ENCODE measurements at regions not wholly inside any gene's neighbourhood (a gene's known extent, or its start where the extent isn't known, plus 50 kb on each side); places are given as distances from the start of the nearest gene placed in this dataset.

DNA sequence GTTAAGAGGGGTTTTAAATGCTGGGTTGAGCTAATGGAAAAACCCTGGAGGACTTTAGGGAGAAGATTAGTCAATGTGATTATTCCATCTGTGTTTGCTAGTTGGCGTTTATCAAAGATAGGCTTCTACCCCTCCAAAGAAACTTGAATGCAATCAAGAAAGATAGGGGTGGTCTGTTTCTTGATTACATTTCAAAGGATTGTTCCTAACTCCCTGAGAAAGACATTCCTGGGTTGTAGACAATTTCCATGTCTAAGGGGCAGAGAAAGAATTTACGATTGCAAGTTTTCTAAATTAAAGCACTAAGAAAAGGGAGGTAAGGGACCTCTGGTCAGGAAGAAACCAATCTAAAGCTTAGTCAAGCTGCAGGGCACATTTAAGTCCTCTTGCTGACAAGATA lies 2268.7 kb downstream of the LRRC4C start:
- ChIA-PET CTCF (no interaction called here), POLR2A (no interaction called here)
- DNase-seq (ENCODE audit: extremely low spot score), result no peak
- TF ChIP-seq LEF1 (IDR thresholded peaks at IDR 0.05; ENCODE audit: borderline replicate concordance) (no peak), CTBP1 (IDR thresholded peaks at IDR 0.05; ENCODE audit: borderline replicate concordance) (no peak), FOXA1 (IDR thresholded peaks at IDR 0.05) (no peak), SUZ12 (IDR thresholded peaks at IDR 0.05) (no peak), HDGF (IDR thresholded peaks at IDR 0.05; ENCODE audit: borderline replicate concordance) (no peak), SP1 (IDR thresholded peaks at IDR 0.05) (no peak), L3MBTL2 (conservative IDR thresholded peaks at IDR 0.05) (no peak)
- TF ChIP-seq, protein P1, sequence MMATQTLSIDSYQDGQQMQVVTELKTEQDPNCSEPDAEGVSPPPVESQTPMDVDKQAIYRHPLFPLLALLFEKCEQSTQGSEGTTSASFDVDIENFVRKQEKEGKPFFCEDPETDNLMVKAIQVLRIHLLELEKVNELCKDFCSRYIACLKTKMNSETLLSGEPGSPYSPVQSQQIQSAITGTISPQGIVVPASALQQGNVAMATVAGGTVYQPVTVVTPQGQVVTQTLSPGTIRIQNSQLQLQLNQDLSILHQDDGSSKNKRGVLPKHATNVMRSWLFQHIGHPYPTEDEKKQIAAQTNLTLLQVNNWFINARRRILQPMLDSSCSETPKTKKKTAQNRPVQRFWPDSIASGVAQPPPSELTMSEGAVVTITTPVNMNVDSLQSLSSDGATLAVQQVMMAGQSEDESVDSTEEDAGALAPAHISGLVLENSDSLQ (IDR thresholded peaks at IDR 0.05), result no peak

DNA sequence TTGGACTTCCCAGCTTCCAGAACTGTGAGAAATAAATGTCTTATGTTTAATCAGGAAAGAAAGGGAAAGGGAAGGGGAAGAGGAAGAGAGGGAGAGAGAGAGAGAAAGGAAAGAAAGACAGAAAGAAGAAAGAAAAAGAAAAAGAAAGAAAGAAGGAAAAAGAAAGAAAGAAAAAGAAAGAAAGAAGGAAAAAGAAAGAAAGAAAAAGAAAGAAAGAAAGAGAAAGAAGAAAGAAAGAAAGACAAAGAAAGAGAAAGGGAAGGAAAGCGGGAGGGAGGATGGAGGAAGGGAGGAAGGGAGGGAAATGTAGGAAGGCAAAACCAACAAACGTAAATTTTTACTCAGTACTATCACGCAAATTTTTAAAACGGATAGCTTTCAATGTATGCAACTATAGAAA lies 2281.8 kb downstream of the LRRC4C start:
- ChIA-PET POLR2A (no interaction called here), CTCF (interaction anchor here (0.7 kb wide), 1 partner anchor 255 kb away, joined by 4 read pairs; no protein-coding TSS in a partner anchor)
- TF ChIP-seq FOXK2 (IDR thresholded peaks at IDR 0.05) (no peak), LEF1 (IDR thresholded peaks at IDR 0.05; ENCODE audit: borderline replicate concordance) (no peak), ARNT (IDR thresholded peaks at IDR 0.05) (no peak), TARDBP (IDR thresholded peaks at IDR 0.05) (no peak), L3MBTL2 (conservative IDR thresholded peaks at IDR 0.05) (no peak), ZNF384 (IDR thresholded peaks at IDR 0.05) (no peak), SUZ12 (IDR thresholded peaks at IDR 0.05) (no peak), CTBP1 (IDR thresholded peaks at IDR 0.05; ENCODE audit: borderline replicate concordance) (no peak), NFRKB (IDR thresholded peaks at IDR 0.05) (no peak), ELF4 (IDR thresholded peaks at IDR 0.05) (no peak), FOXA1 (IDR thresholded peaks at IDR 0.05) (no peak), BHLHE40 (IDR thresholded peaks at IDR 0.05; ENCODE audit: borderline replicate concordance) (no peak), HDGF (IDR thresholded peaks at IDR 0.05; ENCODE audit: borderline replicate concordance) (no peak), SP1 (IDR thresholded peaks at IDR 0.05) (no peak), FOXM1 (IDR thresholded peaks at IDR 0.05; ENCODE audit: borderline replicate concordance) (no peak)
- TF ChIP-seq, protein P1 (IDR thresholded peaks at IDR 0.05), result no peak
- DNase-seq (ENCODE audit: extremely low spot score), result no peak

DNA sequence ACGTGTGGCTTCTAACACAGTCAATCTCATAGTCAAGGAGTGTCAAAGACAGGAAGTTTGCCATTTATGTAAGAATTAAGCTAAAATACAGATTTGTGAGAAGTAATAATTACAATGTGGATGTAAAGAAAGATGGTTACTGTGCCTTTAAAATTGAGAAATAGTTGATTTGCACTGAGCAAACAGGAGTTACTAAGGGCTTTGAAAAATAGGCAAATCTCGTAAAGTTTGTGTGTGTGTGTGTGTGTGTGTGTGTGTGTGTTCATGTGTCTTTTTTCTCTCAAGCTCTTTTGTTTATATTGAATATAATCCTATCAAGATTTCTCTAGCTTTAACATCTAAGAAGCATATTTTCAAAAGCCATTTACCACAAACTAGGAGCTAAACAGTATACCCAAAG lies 2284.5 kb downstream of the LRRC4C start:
- no peak for DNase-seq (ENCODE audit: extremely low spot score)
- CTCF ChIA-PET, result interaction anchor here (0.6 kb wide), 1 partner anchor 12 kb away, joined by 3 read pairs; no protein-coding TSS in a partner anchor
- no peak for TF ChIP-seq ELF4 (IDR thresholded peaks at IDR 0.05)
- TF ChIP-seq NFRKB (IDR thresholded peaks at IDR 0.05), result no peak
- TF ChIP-seq ZNF384 (IDR thresholded peaks at IDR 0.05), result no peak
- TF ChIP-seq HDGF (IDR thresholded peaks at IDR 0.05; ENCODE audit: borderline replicate concordance), result no peak
- no peak for TF ChIP-seq FOXM1 (IDR thresholded peaks at IDR 0.05; ENCODE audit: borderline replicate concordance)
- TF ChIP-seq LEF1 (IDR thresholded peaks at IDR 0.05; ENCODE audit: borderline replicate concordance), result no peak
- TF ChIP-seq FOXK2 (IDR thresholded peaks at IDR 0.05), result no peak
- TF ChIP-seq SUZ12 (IDR thresholded peaks at IDR 0.05), result no peak
- no peak for TF ChIP-seq SP1 (IDR thresholded peaks at IDR 0.05)
- no peak for TF ChIP-seq L3MBTL2 (conservative IDR thresholded peaks at IDR 0.05)
- TF ChIP-seq CTBP1 (IDR thresholded peaks at IDR 0.05; ENCODE audit: borderline replicate concordance), result no peak
- TF ChIP-seq BHLHE40 (IDR thresholded peaks at IDR 0.05; ENCODE audit: borderline replicate concordance), result no peak
- POLR2A ChIA-PET, result no interaction called here

DNA sequence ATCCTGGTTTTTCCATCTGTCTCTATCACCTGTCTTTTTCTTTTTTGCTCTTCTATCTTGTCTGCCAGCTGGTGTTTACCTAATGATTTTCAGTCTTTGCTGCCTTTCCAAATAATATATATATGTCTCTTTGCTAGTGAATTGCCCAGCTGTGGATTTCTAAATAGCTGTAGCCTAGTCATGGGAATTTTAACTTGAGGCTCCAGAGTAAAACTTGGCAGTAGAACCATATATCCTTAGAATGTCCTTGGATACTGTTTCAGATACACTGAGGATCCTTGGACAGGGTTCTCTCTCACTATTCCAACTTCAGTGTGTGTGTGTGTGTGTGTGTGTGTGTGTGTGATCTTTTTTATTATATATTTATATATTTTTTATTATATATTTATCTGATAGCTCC lies 2285.3 kb downstream of the LRRC4C start:
- POLR2A ChIA-PET, result no interaction called here
- CTCF ChIA-PET, result no interaction called here
- no peak for DNase-seq (ENCODE audit: extremely low spot score)
- TF ChIP-seq CTBP1 (IDR thresholded peaks at IDR 0.05; ENCODE audit: borderline replicate concordance) (no peak), BHLHE40 (IDR thresholded peaks at IDR 0.05; ENCODE audit: borderline replicate concordance) (no peak), ARNT (IDR thresholded peaks at IDR 0.05) (no peak), SUZ12 (IDR thresholded peaks at IDR 0.05) (no peak), ELF4 (IDR thresholded peaks at IDR 0.05) (no peak), HDGF (IDR thresholded peaks at IDR 0.05; ENCODE audit: borderline replicate concordance) (no peak), TARDBP (IDR thresholded peaks at IDR 0.05) (no peak), ZNF384 (IDR thresholded peaks at IDR 0.05) (no peak), FOXA1 (IDR thresholded peaks at IDR 0.05) (no peak), L3MBTL2 (conservative IDR thresholded peaks at IDR 0.05) (no peak), SP1 (IDR thresholded peaks at IDR 0.05) (no peak), FOXK2 (IDR thresholded peaks at IDR 0.05) (no peak), NFRKB (IDR thresholded peaks at IDR 0.05) (no peak), FOXM1 (IDR thresholded peaks at IDR 0.05; ENCODE audit: borderline replicate concordance) (no peak), LEF1 (IDR thresholded peaks at IDR 0.05; ENCODE audit: borderline replicate concordance) (no peak)
- TF ChIP-seq, protein P1 (IDR thresholded peaks at IDR 0.05), result no peak

DNA sequence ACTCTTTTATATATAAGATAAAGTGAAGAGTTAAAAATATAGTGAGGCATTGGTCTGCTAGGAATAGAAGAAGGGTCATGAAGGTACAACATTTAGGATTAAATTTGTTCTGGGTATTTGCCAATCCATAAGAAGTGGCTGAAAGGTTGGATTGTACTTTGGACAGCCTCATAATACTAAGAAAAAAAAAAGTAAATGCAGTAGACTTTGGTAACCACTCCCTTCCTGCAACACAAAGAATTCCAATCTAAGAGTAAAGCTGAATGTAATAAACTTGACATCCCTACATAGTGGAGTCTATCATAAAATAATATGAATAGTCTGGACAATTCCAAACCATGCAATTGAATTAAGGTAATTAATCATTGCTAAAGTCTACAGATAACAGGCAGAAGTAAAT lies 2294.4 kb downstream of the LRRC4C start:
- TF ChIP-seq, protein P1 (IDR thresholded peaks at IDR 0.05), result no peak
- TF ChIP-seq SUZ12 (IDR thresholded peaks at IDR 0.05), result no peak
- TF ChIP-seq FOXM1 (IDR thresholded peaks at IDR 0.05; ENCODE audit: borderline replicate concordance), result no peak
- no peak for TF ChIP-seq ZNF384 (IDR thresholded peaks at IDR 0.05)
- TF ChIP-seq HDGF (IDR thresholded peaks at IDR 0.05; ENCODE audit: borderline replicate concordance), result no peak
- ChIA-PET POLR2A (no interaction called here), CTCF (no interaction called here)
- DNase-seq (ENCODE audit: extremely low spot score), result no peak

DNA sequence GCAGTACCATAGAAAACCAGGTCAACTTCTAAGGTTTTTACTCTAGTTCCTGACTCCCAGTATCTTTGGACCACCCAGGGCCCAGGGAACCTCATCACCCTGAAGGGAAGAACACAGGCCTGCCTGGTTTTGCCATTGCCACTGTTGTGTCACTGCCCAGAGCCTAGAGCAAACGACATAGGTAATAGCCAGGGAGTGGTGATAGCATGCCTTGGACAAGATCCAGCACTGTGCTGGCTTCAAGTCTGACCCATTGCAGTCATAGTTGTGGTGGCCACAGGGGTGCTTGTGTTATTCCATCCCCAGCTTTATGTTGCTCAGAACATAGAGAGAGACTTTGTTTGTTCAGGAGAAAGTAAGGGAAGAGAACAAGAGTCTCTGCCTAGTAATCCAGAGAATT lies 2310.2 kb downstream of the LRRC4C start:
- POLR2A ChIA-PET, result no interaction called here
- DNase-seq (ENCODE audit: extremely low spot score), result no peak
- TF ChIP-seq FOXM1 (IDR thresholded peaks at IDR 0.05; ENCODE audit: borderline replicate concordance) (no peak), TARDBP (IDR thresholded peaks at IDR 0.05) (no peak), ZNF384 (IDR thresholded peaks at IDR 0.05) (no peak), FOXA1 (IDR thresholded peaks at IDR 0.05) (no peak), FOXK2 (IDR thresholded peaks at IDR 0.05) (no peak), SUZ12 (IDR thresholded peaks at IDR 0.05) (no peak), LEF1 (IDR thresholded peaks at IDR 0.05; ENCODE audit: borderline replicate concordance) (no peak), HDGF (IDR thresholded peaks at IDR 0.05; ENCODE audit: borderline replicate concordance) (no peak), CTBP1 (IDR thresholded peaks at IDR 0.05; ENCODE audit: borderline replicate concordance) (no peak), ARNT (IDR thresholded peaks at IDR 0.05) (no peak), NFRKB (IDR thresholded peaks at IDR 0.05) (no peak), BHLHE40 (IDR thresholded peaks at IDR 0.05; ENCODE audit: borderline replicate concordance) (no peak), ELF4 (IDR thresholded peaks at IDR 0.05) (no peak), L3MBTL2 (conservative IDR thresholded peaks at IDR 0.05) (no peak), SP1 (IDR thresholded peaks at IDR 0.05) (no peak)
- TF ChIP-seq, protein P1 (IDR thresholded peaks at IDR 0.05), result no peak
- CTCF ChIA-PET, result no interaction called here
